NCI-H1105 treated with DMSO at 0.1 percent for 48 hours (cell line): ENCODE measurements at regions not wholly inside any gene's neighbourhood (a gene's known extent, or its start where the extent isn't known, plus 50 kb on each side); places are given as distances from the start of the nearest gene placed in this dataset.

Experiments used
- DNase-seq: peaks from one replicate; lab custom pipeline; 2025; lab: John Stamatoyannopoulos, UW

- DNase-seq, result no peak
Observed at GRCh38 chrX:113728937-113729336, 854.9 kb upstream of the HTR2C start.

- no peak for DNase-seq
Observed at GRCh38 chrX:113726898-113727297, 857.0 kb upstream of the HTR2C start.

DNA sequence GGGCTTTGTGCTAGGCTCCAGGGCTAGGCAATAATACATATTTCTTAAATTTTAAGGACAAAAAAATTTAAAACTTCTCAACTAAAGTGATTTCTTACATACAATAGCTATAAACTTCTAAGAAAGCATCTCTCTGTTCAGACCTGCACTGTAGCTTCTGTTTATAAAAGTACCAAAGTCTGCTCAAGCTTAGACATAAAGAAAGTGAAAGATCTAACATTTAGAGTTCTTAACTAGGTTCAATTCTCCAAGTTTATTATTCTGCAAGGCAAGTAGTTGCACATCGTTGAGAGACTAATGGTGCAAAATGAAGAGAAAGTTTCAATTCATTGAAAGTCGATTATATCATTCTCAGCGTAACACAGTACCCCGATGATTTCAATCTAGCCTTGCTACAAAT, 857.4 kb upstream of the HTR2C start:
- no peak for DNase-seq

DNA sequence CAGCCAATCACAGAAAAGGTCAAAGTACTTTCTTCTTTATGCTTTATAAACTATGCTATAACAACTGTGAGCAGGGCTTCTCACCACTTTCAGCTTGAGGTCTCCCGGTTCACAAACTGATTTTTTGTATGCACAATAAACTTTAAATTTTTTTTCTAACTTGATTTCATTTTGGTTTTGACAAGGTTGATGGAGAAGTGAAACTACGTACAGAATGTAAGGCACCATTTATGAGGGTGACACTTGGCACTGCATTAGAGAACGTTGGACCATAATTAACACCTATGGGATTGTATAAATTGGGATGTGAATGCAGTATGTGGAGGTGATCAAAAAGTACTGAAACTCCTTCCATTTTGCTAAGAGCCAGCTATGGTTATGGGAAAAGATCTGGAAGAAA, 857.9 kb upstream of the HTR2C start:
- DNase-seq, result no peak

GRCh38 chrX:113699939-113700338, 859.3 kb upstream of the AMOT start:
- no peak for DNase-seq

DNA sequence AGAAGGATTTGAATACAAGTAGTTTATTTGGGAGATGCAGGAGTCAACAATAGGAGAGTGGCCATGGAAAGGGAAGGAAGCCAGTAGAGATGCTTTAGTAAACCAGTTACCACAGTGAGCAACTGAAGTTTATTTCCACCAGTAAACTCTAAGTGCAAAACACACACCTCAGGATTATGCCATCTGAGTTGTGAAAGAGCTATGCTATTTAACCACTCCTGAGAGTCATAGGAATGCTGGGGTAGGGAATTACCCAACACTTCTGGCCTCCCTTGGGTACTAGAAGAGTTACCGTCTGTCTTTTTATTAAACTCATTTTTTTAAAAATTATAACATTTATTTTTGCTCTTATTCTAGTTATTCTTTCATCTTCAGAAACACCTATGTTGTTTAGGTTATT, 834.6 kb upstream of the AMOT start:
- no peak for DNase-seq

GRCh38 chrX:113651306-113651705, 810.7 kb upstream of the AMOT start:
- no peak for DNase-seq

DNA sequence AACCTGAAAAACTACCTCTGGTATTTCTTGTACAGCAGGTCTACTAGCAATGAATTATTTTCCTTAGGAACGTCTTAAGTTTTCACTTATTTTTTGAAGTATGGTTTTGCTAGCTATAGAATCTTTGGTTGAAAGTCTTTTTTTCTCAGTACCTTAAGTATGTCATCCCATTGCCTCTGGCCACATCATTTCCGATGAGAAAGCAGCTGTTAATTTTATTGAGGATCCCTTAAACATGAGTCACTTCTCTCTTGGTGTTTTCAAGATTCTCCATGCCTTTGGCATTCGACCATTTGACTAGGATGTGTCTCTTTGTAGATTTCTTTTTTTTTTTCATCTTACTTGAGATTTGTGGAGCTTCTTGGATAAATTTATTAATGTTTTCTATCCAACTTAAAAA, 803.8 kb upstream of the AMOT start:
- no peak for DNase-seq

GRCh38 chrX:113634565-113634964, 793.9 kb upstream of the AMOT start:
- DNase-seq, result no peak

DNA sequence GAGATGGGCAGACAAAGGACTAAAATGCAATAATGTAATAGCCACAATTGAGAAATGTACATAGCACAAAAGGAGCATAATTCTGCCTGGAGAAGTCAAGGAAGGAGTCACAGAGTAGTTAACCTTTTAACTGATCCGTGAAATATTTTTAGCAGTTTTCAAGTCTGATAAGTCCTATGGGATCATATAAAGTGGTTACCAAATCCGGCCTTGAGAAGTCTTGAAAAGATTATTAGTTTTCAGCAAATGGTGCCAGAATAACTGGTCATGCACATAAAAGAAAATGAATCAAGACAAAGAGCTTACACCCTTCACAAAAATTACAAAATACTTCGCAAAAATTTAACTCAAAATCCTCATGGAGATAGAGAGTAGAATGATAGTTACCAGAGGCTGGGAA, 788.7 kb upstream of the AMOT start:
- DNase-seq, result no peak

DNA sequence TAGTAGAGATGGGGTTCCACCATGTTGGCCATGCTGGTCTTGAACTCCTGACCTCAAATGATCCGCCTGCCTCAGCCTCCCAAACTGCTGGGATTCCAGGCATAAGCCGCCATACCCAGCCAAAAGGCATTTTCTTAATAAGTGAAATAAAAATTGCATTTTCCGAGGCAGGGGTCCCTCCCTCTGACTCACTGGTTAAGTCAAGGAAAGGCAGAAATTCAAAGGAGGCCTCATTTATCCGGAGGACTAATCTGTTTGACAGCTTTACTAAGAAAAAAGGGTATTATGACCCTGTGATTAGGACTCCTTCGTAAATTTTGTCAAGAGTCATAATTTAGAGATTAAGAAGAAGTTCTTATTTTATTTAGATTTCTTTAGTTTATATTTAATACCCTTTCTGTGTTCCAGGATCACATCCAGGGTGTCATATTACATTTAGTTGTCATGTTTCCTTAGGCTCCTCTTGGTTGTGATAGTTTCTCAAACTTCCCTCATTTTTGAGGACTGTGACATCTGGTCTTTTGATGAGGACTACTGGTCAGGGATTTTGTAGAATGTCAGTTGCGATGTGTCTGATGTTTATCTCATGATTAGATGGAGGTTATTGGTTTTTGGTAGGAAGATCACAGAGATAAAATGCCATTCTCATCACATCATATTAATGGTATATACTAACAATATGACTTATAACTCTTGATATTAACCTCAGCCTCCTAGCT, 753.7 kb upstream of the AMOT start:
- DNase-seq, result no peak

DNA sequence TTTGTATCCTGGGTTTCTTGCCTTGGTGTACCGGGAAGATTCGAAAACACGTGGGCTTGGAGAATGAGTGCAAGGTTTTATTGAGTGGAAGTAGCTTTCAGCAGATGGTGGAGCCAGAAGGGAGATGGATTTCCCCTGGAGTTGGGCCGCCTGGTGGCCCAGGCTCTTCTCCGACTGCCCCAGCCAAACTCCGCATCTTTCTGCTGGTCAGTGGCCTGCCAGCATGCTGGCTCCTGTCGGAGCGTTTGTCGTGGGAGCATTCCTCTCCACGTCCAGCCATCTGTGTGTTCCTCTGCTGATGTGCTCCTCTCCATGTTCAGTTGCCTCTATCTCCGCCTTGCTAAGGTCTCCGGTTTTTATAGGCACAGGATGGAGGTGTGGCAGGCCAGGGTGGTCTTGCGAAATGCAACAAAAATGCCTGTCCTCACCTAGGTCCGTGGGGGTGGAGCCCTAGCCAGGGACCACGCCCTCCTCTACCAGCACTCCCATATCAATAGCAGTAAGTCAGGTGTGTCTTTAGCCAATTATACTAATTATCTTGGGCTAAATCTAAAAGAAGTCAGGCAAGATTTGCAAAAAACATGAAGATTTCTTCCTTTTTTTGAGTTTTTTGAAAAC, 745.8 kb upstream of the AMOT start:
- DNase-seq, result no peak

- DNase-seq, result no peak
Observed at GRCh38 chrX:113580486-113580885, 739.9 kb upstream of the AMOT start.

GRCh38 chrX:113558576-113558975, 717.9 kb upstream of the AMOT start:
- DNase-seq, result no peak

DNA sequence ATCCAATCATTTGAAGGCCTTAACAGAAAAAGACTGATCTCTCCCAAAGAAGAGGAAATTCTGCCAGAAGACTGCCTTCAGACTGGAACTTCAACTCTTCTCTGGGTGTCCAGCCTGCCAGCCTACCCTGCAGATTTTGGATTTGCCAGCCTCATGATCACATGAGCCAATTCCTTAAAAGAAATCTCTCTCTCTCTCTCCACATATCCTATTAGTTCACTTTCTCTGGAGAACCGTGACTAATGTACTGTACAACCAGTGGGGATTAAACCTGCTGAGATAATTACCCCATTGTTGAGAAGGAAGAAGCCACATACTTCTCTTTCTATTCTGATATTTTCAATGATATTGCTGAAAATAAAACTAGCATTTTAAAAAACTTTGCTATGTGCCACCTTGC, 711.3 kb upstream of the AMOT start:
- DNase-seq, result no peak

DNA sequence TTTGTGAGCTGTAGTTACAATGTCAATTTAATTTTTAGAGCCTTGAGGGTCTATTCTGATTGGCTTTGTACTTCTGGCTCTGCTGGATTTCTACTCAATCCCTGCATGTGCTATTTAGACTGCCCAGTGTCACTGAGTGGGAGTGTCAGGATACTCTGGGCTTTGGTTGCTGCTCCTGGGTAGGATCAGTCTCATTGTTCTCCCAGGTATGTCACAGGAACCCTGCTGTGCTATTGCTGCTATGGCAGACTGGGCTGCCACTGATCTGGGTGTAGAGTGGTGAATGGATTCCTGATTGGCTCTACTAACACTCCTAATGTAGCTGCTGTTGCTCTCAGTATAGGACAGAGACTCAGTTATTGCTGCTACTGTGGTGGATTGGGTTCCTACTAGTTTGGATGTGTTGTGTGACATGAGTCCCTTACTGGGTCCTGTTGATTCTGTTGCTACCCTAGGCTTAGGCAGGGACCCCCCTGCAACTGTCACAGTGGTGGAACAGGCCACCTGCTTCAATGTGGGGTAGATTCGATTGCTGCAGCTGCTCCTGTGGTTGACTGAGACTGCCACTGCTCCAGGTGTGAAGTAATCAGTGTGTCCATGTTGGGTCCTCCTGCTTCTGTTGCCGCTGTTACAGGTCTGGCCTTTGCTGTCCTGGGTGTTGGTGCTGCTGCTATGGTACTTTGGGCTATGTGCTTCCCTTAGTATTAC, 707.8 kb upstream of the AMOT start:
- no peak for DNase-seq

GRCh38 chrX:113545040-113545439, 704.4 kb upstream of the AMOT start:
- no peak for DNase-seq

DNA sequence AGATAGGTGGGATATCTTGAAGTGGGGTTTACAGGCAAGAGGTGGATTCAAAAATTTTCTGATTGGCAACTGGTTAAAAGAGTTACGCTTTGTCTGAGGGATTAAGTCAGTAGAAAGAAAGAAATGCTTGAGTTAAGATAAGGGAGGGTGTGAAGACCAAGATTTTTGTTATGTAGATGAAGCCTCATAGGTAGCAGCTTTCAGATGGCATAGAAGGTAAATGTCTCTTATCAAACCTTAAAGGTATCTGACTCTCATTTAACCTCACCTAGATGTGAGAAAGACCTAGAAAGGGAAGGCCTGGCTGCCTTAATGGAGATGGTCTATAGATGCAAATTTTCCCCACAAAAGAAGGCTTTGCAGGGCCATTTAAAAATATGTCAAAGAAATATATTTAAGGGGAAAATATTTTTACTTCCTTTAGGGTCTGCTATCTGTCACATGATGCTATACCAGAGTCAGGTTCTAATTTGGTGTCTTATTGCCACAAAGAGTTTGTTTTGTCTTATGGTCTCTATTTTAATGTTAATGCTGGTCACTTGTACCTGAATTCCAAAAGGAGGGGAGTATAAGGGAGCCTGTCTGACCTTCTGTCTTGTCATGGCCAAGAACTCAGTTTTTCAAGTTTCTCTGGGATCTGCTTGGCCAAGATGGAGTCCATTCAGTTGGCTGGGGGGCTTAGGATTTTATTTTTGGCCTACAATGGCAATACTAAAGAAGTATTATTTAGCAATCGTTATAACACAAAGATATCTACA, 699.1 kb upstream of the AMOT start:
- DNase-seq, result no peak

DNA sequence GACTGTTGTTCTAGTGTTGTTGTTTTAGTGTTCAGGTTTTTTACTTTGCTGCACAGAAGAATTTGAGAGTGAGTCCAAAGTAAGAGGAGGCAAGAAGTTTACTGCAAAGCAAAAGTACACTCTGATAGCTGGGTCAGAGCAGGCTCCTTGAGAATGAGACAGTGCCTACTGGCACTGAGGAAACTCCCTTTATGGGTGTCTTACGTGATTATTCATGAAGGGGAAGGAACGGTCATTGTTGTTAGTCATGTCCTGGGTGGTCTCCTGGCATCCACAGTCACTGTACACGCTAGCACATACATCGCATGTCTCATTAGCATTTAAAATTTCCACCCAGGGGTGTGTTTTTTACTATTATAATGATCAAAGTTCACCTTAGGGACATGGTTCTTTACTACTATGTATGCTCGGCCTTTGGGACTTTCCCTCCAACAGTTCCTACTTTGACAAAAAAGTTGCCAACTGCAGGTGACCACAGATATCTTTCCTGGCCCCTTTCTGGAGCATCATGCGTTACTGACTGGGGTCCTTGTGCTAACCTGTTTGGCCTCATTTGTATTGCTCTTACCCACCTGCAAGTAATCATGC, 688.9 kb upstream of the AMOT start:
- no peak for DNase-seq

DNA sequence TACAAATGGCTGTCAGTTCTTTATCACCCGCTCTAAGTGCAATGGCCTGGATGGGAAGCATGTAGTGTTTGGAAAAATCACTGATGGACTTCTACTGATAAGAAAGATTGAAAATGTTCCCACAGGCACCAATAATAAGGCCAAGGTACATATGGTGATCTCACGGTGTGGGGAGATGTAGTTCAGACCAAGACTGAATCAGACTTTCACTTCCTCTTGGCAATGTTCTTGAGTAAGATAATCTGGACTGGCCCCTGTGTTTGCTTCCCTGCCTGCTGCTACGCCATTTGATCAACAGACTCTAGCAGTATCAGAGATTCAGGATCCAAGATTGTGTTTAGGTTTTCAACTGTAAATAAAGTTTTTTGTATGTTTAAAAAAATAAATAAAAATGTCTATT, 682.2 kb upstream of the AMOT start:
- no peak for DNase-seq

- DNase-seq, result no peak
Observed at GRCh38 chrX:113514906-113515305, 674.3 kb upstream of the AMOT start.

- DNase-seq, result no peak
Observed at GRCh38 chrX:113512700-113513395, 672.2 kb upstream of the AMOT start.
